OCI-LY3 (cell line): ENCODE measurements at regions not wholly inside any gene's neighbourhood (a gene's known extent, or its start where the extent isn't known, plus 50 kb on each side); places are given as distances from the start of the nearest gene placed in this dataset.
"Not testable (repeated sequence)": the region's sequence is repeated elsewhere in the genome, so short reads cannot be mapped to it uniquely, and the experiment has no call there.

Experiments
- H2AFZ ChIP-seq: fragments of 200-600, 300-600 bp; shearing (Covaris generic); 2 replicates; pipeline ENCODE4 v1.6.0; 2014; ENCODE audit warnings: antibody characterized with exemption, low read depth, low read length
- H3K27ac ChIP-seq: fragments of 200-600, 300-600 bp; sonication (generic); 2 replicates; pipeline ENCODE4 v1.5.1; 2014; ENCODE audit warnings: mild to moderate bottlenecking, low read length, moderate library complexity, mixed read lengths
- H3K27me3 ChIP-seq: fragments of 200-600, 300-600 bp; sonication (generic); 2 replicates; pipeline ENCODE4 v1.6.1; 2014; ENCODE audit warnings: low read depth, low read length, mixed read lengths
- H3K36me3 ChIP-seq: fragments of 200-600, 300-600 bp; sonication (generic); replicated peaks from 2 replicates; pipeline ENCODE3; 2014; ENCODE audit warnings: low read depth, low read length, mixed read lengths
- H3K4me1 ChIP-seq: fragments of 300-600, 200-600 bp; sonication (generic); 2 replicates; pipeline ENCODE4 v1.6.1; 2014; ENCODE audit warnings: low read length, mixed read lengths
- H3K4me2 ChIP-seq: fragments of 200-600, 300-600 bp; sonication (generic); 2 replicates; pipeline ENCODE4 v1.6.1; 2014; ENCODE audit warnings: low read length, mixed read lengths
- H3K4me3 ChIP-seq: fragments of 300-600, 200-600 bp; sonication (generic); 2 replicates; pipeline ENCODE4 v1.5.1; 2014; ENCODE audit warnings: antibody characterized with exemption, mild to moderate bottlenecking, low read length, moderate library complexity
- H3K79me2 ChIP-seq: fragments of 300-600, 200-600 bp; shearing (Covaris generic); 2 replicates; pipeline ENCODE4 v1.6.1; 2014; ENCODE audit warnings: mild to moderate bottlenecking, low read length, mixed read lengths
- H3K9ac ChIP-seq: fragments of 300-600, 200-600 bp; shearing (Covaris generic); 2 replicates; pipeline ENCODE4 v1.6.0; 2014; ENCODE audit warnings: mild to moderate bottlenecking, low read length, moderate library complexity
- H3K9me3 ChIP-seq: fragments of 200-600, 300-600 bp; shearing (Covaris generic); 2 replicates; pipeline ENCODE4 v1.6.1; 2014; ENCODE audit warnings: low read length, mixed read lengths; ENCODE audit not compliant: insufficient read depth
- H4K20me1 ChIP-seq: fragments of 200-600, 300-600 bp; sonication (generic); 2 replicates; pipeline ENCODE4 v1.6.1; 2016; ENCODE audit warnings: low read length, mixed read lengths; ENCODE audit not compliant: insufficient read depth
- EZH2phosphoT487 ChIP-seq: fragments of 200-600 bp; shearing (Covaris generic); IDR thresholded peaks from 2 replicates; pipeline ENCODE4 v1.6.1; 2018; ENCODE audit warnings: antibody characterized with exemption, mixed run types, low read depth
- TF ChIP-seq, protein P1 (sequence below): fragments of 200-600, 300-600 bp; sonication (generic); IDR thresholded peaks from 2 replicates; pipeline ENCODE4 v1.5.1; 2014; ENCODE audit warnings: antibody characterized with exemption, low read length, low read depth

DNA sequence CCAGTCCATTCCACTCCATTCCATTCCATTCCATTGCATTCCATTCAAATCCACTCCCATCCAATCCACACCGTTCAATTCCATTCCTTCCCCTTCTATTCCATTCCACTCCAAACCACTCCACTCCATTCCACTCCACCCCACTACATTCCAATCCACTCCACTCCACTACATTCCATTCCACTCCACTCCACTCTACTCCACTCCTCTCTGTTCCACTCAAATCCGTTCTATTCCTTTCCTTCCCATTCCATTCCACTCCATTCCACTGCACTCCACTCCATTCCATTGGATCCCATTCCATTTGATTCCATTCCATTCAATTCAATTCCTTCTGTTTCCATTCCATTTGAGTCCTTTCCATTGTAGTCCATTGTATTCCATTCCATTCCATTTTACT lies 2568.3 kb upstream of the TPTE start:
- H3K27me3 ChIP-seq = no peaks in the 10 kb centered on the region
- H3K9me3 ChIP-seq = peaks cover 82% of the 10 kb centered on the region
- H3K4me3 ChIP-seq = no peak overlapping the region

DNA sequence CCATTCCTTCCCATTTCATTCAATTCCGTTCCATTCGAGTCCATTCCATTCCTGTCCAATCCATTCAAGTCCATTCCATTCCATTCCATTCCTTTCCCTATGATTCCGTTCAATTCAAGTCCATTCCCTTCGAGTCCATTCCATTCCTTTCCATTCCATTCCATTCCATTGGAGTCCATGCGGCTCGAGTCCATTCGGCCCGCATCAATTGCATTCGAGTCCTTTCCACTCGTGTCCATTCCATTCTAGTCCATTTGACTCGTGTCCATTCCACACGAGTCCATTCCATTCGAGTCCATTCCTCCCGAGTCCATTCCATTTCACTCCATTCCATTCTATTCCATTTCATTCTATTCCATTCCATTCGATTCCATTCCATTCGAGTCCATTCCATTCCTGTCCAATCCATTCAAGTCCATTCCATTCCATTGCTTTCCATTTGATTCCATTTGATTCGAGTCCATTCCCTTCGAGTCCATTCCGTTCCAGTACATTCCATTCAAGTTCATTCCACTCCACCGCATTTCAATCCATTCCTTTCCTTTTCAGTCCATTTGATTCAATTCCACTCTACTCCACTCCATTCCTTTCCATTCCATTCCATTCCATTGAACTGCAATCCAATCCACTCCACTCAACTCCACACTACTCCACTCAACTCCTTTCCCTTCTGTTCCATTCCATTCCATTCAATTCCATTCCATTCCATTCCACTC lies 2565.9 kb upstream of the TPTE start:
- not testable (repeated sequence) for H4K20me1 ChIP-seq, H3K27ac ChIP-seq, H3K4me3 ChIP-seq, H3K36me3 ChIP-seq, H3K4me2 ChIP-seq, H3K9ac ChIP-seq, H3K4me1 ChIP-seq, H3K79me2 ChIP-seq, H2AFZ ChIP-seq, H3K27me3 ChIP-seq
- H3K9me3 ChIP-seq = peaks cover 60% of the 10 kb centered on the region

More for the DNA sequence above, 2568.3 kb upstream of the TPTE start:
- no peak overlapping the region for H3K4me2 ChIP-seq
- H3K9ac ChIP-seq = no peak overlapping the region
- no peaks in the 10 kb centered on the region for H3K36me3 ChIP-seq
- TF ChIP-seq EZH2phosphoT487 = no peak
- TF ChIP-seq, protein P1, sequence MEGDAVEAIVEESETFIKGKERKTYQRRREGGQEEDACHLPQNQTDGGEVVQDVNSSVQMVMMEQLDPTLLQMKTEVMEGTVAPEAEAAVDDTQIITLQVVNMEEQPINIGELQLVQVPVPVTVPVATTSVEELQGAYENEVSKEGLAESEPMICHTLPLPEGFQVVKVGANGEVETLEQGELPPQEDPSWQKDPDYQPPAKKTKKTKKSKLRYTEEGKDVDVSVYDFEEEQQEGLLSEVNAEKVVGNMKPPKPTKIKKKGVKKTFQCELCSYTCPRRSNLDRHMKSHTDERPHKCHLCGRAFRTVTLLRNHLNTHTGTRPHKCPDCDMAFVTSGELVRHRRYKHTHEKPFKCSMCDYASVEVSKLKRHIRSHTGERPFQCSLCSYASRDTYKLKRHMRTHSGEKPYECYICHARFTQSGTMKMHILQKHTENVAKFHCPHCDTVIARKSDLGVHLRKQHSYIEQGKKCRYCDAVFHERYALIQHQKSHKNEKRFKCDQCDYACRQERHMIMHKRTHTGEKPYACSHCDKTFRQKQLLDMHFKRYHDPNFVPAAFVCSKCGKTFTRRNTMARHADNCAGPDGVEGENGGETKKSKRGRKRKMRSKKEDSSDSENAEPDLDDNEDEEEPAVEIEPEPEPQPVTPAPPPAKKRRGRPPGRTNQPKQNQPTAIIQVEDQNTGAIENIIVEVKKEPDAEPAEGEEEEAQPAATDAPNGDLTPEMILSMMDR = no peak
- no peak overlapping the region for H3K27ac ChIP-seq
- H2AFZ ChIP-seq = no peak overlapping the region
- H3K4me1 ChIP-seq = no peaks in the 10 kb centered on the region
- no peaks in the 10 kb centered on the region for H3K79me2 ChIP-seq
- H4K20me1 ChIP-seq = no peaks in the 10 kb centered on the region

DNA sequence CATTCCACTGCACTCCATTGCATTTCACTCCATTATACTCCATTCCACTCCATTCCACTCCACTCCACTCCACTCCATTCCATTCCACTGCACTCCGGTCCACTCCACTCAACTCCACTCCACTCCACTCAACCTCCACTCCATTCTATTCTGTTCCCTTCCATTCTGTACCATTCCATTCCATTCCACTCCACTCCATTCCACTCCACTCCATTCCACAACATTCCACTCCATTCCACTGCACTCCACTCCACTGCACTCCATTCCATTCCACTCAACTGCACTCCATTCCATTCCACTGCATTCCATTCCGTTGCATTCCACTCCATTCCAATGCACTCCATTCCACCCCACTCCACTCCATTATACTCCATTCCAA lies 2565.3 kb upstream of the TPTE start:
- H3K9ac ChIP-seq = not testable (repeated sequence)
- H3K9me3 ChIP-seq = peaks cover 54% of the 10 kb centered on the region

DNA sequence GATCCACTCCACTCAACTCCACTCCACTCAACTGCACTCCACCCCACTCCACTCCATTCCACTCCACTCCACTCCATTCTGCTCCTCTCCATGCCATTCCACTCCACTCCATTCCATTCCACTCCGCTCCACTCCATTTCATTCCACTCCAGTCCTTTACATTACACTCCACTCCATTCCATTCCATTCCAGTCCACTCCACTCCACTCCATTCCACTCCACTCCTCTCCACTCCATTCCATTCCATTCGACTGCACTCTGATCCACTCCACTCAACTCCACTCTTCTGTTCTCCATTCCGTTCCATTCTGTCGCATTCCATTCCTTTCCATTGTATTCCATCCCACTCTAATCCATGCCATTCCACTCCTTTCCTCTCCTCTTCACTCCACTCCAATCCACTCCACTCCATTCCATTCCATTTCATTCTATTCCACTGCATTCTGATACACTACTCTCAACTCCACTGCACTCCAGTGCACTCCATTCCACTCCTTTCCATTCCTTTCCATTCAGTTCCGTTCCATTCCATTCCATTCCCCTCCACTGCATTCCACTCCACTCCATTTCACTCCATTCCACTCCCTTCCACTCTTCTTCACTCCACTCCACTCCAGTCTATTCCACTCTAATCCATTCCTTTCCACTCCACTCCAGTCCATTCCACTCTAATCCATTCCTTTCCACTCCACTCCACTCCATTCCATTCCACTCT lies 2564.2 kb upstream of the TPTE start:
- not testable (repeated sequence) for H2AFZ ChIP-seq, H3K4me3 ChIP-seq
- peaks cover 44% of the 10 kb centered on the region for H3K9me3 ChIP-seq

More for the DNA sequence above, 2565.3 kb upstream of the TPTE start:
- not testable (repeated sequence) for H3K4me2 ChIP-seq, H2AFZ ChIP-seq, H3K27ac ChIP-seq, H3K4me3 ChIP-seq, H3K27me3 ChIP-seq, H3K79me2 ChIP-seq, H4K20me1 ChIP-seq, H3K4me1 ChIP-seq, H3K36me3 ChIP-seq

DNA sequence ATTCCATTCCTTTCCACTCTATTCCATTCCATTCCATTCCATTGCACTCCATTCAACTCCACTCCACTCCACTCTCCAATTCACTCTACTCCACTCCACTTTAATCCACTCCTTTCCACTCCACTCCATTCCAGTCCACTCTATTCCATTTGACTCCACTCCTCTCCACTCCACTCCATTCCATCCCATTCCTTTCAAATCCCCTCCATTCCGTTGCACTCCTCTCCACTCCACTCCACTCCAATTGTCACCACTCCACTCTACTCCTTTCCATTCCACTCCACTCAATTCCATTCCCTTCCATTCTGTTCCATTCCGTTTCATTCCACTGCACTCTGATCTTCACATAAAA lies 2563.7 kb upstream of the TPTE start:
- Histone ChIP-seq H3K9ac (no peak overlapping the region), H3K4me3 (no peak overlapping the region), H3K9me3 (peaks cover 39% of the 10 kb centered on the region), H3K4me2 (no peak overlapping the region), H4K20me1 (no peaks in the 10 kb centered on the region), H3K79me2 (no peaks in the 10 kb centered on the region), H3K36me3 (no peaks in the 10 kb centered on the region), H2AFZ (no peak overlapping the region), H3K4me1 (no peaks in the 10 kb centered on the region), H3K27ac (no peak overlapping the region), H3K27me3 (no peaks in the 10 kb centered on the region)
- TF ChIP-seq, protein P1 = no peak

More for the DNA sequence above, 2564.2 kb upstream of the TPTE start:
- not testable (repeated sequence) for H3K79me2 ChIP-seq, H3K36me3 ChIP-seq, H3K4me2 ChIP-seq, H3K4me1 ChIP-seq, H4K20me1 ChIP-seq, H3K27me3 ChIP-seq, H3K27ac ChIP-seq, H3K9ac ChIP-seq
